Myocyte (in vitro differentiated cells): ENCODE measurements at regions not wholly inside any gene's neighbourhood (a gene's known extent, or its start where the extent isn't known, plus 50 kb on each side); places are given as distances from the start of the nearest gene placed in this dataset.
"Not testable (repeated sequence)": the region's sequence is repeated elsewhere in the genome, so short reads cannot be mapped to it uniquely, and the experiment has no call there.

Experiments
- DNase-seq: peaks from one replicate; pipeline ENCODE4 v3.0.0-alpha.2; 2012; ENCODE audit warnings: low read depth

GRCh38 chr12:107826276-107826675 is 51.8 kb downstream of the ASCL4 start:
- no peak for DNase-seq

DNA sequence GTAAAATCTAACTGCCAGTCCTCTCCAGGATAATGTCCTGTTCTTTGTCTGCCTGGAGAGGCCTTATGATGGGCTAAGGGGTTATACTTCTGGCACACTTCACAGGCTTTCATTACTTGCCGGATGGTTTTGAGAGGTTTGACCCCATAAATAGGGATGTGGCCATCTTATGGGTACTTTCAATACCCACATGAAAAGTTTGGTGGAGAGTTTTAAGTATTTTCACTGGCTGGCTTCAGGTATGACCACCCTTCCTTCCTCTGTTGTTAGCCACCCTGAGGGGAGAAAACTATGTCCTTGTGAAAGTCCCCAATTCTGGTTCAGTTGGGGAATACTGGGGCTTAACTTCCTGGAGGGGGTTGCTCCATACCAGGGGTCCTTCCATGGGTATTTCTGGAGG is 54.8 kb downstream of the ASCL4 start:
- no peak for DNase-seq

- DNase-seq: no peak
Measured at GRCh38 chr12:107832441-107832840, 57.9 kb downstream of the ASCL4 start.

DNA sequence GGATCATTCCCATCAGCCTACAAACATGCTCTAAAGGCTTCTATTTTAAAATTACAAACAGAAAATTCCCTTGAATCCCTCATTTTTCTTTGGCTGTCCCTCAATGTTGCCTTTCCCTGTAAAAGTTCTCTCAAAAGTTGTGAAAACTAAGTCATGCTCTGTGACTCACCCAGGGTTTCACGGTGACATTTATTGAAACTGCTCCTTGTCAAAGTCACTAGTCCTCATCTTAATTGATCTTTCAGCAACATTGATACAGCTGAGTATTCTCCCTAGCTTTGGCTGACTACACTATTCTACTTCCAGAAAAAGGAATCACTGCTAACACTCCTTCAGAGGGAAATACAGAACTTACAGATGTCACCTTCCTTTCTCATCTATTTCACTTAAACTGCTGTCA is 65.7 kb downstream of the ASCL4 start:
- no peak for DNase-seq

DNA sequence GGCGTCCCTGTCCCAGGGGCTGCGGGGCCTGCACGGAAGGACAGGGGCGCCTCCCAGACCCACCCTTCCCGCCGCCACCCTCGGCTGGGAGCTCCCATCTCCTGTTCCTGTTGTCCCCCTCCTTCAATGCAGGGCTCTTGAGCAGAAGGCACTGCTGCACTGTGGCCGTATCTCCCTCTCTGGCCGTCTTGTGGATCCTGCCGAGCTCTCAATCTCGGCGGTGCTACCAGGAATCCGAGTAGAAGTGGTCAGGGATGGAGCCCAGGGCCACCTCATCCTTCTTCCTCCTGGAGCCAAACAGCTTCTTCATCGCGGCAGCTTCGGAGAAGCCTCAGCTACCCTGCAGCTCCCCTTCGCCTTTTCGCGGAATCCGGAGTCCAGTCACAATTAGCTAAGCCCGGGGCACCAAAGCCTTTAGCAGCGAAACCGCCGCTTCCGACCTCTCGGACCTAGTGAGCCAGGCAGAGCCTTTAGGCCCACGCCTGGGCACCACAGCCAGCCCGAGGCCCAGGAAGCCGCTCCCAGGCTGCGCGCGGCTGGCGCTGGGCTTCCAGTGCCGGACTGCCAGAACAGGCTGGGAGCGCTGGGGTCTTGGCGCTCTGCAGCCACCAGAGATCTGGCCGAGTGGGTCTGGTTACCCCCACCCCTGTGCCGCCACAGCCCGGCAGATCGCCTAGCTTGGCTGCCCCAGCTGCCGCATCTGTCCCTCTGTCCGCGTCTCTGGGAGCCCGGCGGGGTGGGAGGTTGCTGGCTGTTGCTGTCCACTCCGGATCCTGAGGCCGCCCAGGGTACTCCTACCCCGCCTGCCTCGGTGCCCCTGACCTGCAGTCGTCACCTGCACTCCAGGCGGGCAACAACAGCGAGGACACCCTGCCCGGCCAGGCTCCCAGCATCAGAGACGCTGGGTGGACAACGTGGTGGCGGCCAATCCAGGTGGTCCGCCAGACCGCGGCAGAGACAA is 69.1 kb downstream of the ASCL4 start:
- peak; percentile 3 for DNase-seq

- no peak for DNase-seq
Measured at GRCh38 chr12:107844312-107844921, 69.9 kb downstream of the ASCL4 start.

- DNase-seq: no peak
Measured at GRCh38 chr12:107845226-107845979, 70.9 kb downstream of the ASCL4 start.

DNA sequence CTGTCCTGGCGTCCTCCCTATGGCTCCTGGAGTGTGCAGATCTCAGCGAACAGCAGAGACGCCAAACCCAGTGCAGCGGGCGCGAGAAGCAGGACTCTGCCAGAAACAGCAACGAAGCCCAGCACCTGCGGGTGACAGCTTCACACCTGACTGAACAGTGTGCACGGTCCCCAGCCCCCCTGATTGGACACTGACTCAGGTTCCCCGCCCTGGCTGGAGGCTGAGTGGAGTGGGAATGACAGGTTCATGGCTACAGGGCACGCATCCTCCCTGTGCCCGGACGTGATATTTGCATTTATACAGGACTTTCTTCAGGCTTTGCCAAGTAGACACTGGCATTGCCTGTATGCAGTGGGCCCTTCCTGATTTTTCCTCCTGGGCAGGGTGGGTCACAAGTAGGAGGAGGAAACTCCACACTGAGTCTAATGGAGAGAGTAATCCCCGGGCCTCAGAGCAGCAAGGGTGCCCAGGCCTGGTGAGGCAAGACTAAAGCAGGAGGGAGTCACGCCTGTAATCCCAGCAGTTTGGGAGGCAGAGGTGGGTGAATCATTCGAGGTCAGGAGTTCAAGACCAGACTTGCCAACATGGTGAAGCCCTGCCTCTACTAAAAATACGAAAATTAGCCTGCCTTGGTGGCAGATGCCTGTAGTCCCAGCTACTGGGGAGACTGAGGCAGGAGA is 71.6 kb downstream of the ASCL4 start:
- DNase-seq: no peak

DNA sequence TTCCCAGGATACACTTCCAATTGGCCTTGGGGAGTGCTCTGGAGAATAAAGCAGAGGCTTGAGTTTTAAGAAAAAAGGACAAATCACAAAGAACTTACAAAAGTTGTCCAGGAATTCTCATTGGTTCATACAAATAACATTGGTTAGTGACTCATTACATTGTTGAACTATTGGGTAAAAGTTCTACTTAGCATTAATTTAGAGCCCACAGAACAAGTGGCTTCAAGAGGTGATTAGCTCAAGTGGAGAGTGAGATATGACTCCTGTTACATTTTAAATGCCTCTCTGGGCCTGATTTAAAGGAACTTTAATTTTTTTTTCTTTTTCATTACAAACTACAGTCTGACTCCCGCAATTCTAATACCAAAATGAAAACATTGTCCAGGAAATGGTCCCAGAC is 72.9 kb downstream of the ASCL4 start:
- no peak for DNase-seq

- no peak for DNase-seq
Measured at GRCh38 chr12:107847830-107848229, 73.3 kb downstream of the ASCL4 start.

GRCh38 chr12:107853479-107853878 is 79.0 kb downstream of the ASCL4 start:
- no peak for DNase-seq

DNA sequence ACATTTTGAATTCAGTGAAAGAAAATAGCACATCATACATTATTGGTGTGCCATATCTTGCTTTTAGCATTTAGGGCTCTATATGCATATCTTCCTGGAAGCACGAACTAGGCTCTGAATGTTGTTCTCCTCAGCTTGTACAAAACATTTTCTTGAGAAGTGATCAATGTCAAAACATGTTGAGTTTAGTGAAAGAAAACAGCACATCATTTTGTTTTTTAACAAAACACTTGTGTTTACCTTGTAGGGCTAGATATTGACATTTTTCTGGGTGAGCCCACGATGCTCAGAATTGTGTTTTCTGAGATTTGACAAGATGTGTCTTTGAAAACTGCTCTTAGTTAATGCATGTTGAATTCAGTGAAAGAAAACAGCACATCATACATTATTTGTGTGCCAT is 81.0 kb downstream of the ASCL4 start:
- DNase-seq: no peak

DNA sequence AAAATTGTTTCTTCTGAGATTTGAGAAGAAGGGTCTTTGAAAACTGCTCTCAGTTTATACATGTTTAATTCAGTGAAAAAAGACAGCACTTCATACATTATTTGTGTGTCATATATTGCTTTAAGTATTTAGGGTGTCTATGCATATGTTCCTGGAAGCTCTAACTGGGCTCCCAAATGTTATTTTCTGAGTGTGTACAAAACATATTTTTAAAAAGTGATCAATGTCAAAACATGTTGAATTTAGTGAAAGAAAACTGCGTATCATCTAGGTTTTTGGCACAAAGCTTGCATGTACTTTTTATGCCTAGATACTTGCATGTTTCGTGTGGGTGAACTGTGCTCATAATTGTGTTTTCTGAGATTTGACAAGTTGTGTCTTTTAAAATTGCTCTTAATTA is 81.6 kb downstream of the ASCL4 start:
- no peak for DNase-seq

GRCh38 chr12:107857191-107857590 is 82.7 kb downstream of the ASCL4 start:
- DNase-seq: no peak

DNA sequence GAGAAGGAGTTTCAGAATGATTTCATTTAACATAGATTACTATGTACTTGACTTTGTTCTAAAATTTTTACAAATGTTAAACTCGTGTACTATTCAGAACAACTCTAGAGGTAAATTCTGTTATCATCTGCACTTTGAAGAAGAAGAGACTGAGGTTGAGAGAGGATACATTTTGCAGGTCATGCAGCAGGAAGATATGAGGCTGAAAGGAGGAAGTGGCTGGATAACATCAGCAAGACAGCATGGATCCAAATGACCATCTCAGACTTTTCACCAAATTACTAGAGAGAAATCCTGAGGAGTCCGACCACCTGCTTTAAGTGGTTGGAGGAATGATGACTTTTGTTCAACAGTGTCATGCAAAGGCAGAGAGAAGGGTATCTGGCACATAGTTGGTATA is 84.9 kb downstream of the ASCL4 start:
- DNase-seq: no peak

DNA sequence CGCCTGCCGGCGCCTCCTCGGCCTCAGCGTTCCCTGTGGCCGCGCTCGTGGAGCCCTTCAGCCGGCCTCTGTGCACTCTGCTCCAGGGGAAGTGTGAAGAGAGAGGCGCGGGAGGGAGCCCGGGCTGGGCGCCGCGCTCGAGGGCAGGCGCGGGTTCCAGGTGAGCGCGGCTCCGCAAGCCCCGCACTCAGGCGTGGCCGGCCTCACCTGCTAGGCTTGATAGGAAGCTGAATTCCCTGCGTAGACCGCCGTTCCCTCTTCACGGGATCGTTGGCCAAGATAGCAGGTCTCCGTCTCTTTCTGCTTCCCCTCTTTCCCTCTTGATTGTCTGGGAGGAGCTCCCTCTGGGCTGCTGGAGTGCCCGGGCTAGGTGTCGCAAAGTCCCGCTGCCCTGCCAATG is 89.7 kb downstream of the ASCL4 start:
- DNase-seq: no peak

DNA sequence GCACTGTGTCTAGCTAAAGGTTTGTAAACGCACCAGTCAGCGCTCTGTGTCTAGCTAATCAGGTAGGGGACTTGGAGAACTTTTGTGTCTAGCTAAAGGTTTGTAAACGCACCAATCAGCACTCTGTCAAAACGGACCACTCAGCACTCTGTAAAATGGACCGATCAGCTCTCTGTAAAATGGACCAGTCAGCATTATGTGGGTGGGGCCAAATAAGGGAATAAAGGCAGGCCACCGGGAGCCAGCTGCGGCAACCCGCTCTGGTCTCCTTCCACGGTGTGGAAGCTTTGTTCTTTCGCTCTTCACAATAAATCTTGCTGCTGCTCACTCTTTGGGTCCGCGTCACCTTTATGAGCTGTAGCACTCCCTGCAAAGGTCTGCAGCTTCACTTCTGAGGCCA is 90.2 kb downstream of the ASCL4 start:
- DNase-seq: not testable (repeated sequence)

DNA sequence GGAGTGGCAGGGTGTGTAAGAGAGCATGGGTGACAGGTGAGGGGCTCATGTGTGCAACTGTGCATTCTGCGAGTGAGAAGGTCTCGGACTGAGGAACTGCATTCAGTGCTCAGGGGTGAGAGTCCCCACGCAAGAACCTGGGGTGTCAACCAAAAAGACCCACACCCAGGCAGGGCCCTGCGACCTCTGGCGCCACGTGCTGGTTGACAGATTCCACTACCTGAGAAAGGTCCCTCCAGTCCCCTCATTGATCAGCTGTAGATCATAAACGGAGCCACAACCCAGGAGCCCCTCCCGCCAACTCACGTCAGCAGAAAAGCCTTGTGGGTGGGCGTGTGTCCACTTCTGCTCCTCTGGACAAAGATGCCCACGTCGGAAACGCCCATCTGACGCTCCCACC is 98.7 kb downstream of the ASCL4 start:
- DNase-seq: no peak

- no peak for DNase-seq
Measured at GRCh38 chr12:107875786-107876185, 101.3 kb downstream of the ASCL4 start.

GRCh38 chr12:107884769-107885694 is 110.5 kb downstream of the ASCL4 start:
- DNase-seq: peak; percentile 64
